GM21723 (cell line): ENCODE measurements at regions not wholly inside any gene's neighbourhood (a gene's known extent, or its start where the extent isn't known, plus 50 kb on each side); places are given as distances from the start of the nearest gene placed in this dataset.
"Not testable (repeated sequence)": the region's sequence is repeated elsewhere in the genome, so short reads cannot be mapped to it uniquely, and the experiment has no call there.

Experiments
- ATAC-seq: cut with Tn5 transposase; IDR thresholded peaks from one replicate; pipeline ENCODE4 v1.9.1; 2021; ENCODE audit warnings: mild to moderate bottlenecking, moderate library complexity; ENCODE audit not compliant: unreplicated experiment

GRCh38 chr7:14973712-14974428 lies 71.3 kb upstream of the DGKB start:
- ATAC-seq, result no peak

- ATAC-seq, result not testable (repeated sequence)
These were observed 69.1 kb upstream of the DGKB start for GRCh38 chr7:14971678-14972077.

- not testable (repeated sequence) for ATAC-seq
These were observed 64.8 kb upstream of the DGKB start for GRCh38 chr7:14967376-14967775.

GRCh38 chr7:14962778-14963177 lies 60.2 kb upstream of the DGKB start:
- no peak for ATAC-seq

- ATAC-seq, result no peak
These were observed 58.2 kb upstream of the DGKB start for GRCh38 chr7:14960721-14961120.

GRCh38 chr7:14959339-14959738 lies 56.8 kb upstream of the DGKB start:
- ATAC-seq, result no peak

- ATAC-seq, result no peak
These were observed 51.5 kb upstream of the DGKB start for GRCh38 chr7:14954035-14954434.
